22Rv1 (cell line): ENCODE measurements at regions not wholly inside any gene's neighbourhood (a gene's known extent, or its start where the extent isn't known, plus 50 kb on each side); places are given as distances from the start of the nearest gene placed in this dataset.

Experiments used
- ZFX ChIP-seq: fragments of 450-650 bp; IDR thresholded peaks from 2 replicates; pipeline ENCODE4 v1.6.1; 2017; ENCODE audit warnings: antibody characterized with exemption, borderline replicate concordance
- TF ChIP-seq, protein P1 (sequence below): fragments of 450-650 bp; IDR thresholded peaks from 2 replicates; pipeline ENCODE4 v1.5.1; 2017; ENCODE audit warnings: mild to moderate bottlenecking

- TF ChIP-seq, protein P1, sequence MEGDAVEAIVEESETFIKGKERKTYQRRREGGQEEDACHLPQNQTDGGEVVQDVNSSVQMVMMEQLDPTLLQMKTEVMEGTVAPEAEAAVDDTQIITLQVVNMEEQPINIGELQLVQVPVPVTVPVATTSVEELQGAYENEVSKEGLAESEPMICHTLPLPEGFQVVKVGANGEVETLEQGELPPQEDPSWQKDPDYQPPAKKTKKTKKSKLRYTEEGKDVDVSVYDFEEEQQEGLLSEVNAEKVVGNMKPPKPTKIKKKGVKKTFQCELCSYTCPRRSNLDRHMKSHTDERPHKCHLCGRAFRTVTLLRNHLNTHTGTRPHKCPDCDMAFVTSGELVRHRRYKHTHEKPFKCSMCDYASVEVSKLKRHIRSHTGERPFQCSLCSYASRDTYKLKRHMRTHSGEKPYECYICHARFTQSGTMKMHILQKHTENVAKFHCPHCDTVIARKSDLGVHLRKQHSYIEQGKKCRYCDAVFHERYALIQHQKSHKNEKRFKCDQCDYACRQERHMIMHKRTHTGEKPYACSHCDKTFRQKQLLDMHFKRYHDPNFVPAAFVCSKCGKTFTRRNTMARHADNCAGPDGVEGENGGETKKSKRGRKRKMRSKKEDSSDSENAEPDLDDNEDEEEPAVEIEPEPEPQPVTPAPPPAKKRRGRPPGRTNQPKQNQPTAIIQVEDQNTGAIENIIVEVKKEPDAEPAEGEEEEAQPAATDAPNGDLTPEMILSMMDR, result no peak
- TF ChIP-seq ZFX, result no peak
Measured at GRCh38 chr4:135575041-135575440, 1373.5 kb upstream of the PABPC4L start.
